ENCODE measurements at regions not wholly inside any gene's neighbourhood (a gene's known extent, or its start where the extent isn't known, plus 50 kb on each side); places are given as distances from the start of the nearest gene placed in this dataset.
A peak's percentile ranks its signal among the peaks of the same experiment; 100 is the strongest.

GRCh38 chr11:116283300-116283699, 489.5 kb downstream of the BUD13 start:
- no peak for TF ChIP-seq CTCF (IDR thresholded peaks at IDR 0.05; ENCODE audit: borderline replicate concordance, control extremely low read depth, extremely low read depth, insufficient read depth, missing control alignments)
- in situ Hi-C loops (cut with MboI; ENCODE audit: low sequenced_read_pairs, unreplicated experiment) = loop anchor here (10.0 kb wide), 1 partner anchor 948 kb away; no protein-coding TSS in a partner anchor
- DNase-seq (ENCODE audit: low spot score) = no peak

GRCh38 chr11:116282481-116282880, 490.3 kb downstream of the BUD13 start:
- DNase-seq (ENCODE audit: low spot score) = no peak
- in situ Hi-C loops (cut with MboI; ENCODE audit: low sequenced_read_pairs, unreplicated experiment) = loop anchor here (10.0 kb wide), 1 partner anchor 948 kb away; no protein-coding TSS in a partner anchor
- no peak for TF ChIP-seq CTCF (IDR thresholded peaks at IDR 0.05; ENCODE audit: borderline replicate concordance, control extremely low read depth, extremely low read depth, insufficient read depth, missing control alignments)

GRCh38 chr11:116281173-116282160, 491.3 kb downstream of the BUD13 start:
- TF ChIP-seq CTCF (IDR thresholded peaks at IDR 0.05; ENCODE audit: borderline replicate concordance, control extremely low read depth, extremely low read depth, insufficient read depth, missing control alignments) = no peak
- no peak for DNase-seq (ENCODE audit: low spot score)
- in situ Hi-C loops (cut with MboI; ENCODE audit: low sequenced_read_pairs, unreplicated experiment) = loop anchor here (10.0 kb wide), 1 partner anchor 947 kb away; no protein-coding TSS in a partner anchor

- DNase-seq (ENCODE audit: low spot score) = no peak
- TF ChIP-seq CTCF (IDR thresholded peaks at IDR 0.05; ENCODE audit: borderline replicate concordance, control extremely low read depth, extremely low read depth, insufficient read depth, missing control alignments) = no peak
- in situ Hi-C loops (cut with MboI; ENCODE audit: low sequenced_read_pairs, unreplicated experiment) = no loop called here
Observed at GRCh38 chr11:116279511-116279910, 493.3 kb downstream of the BUD13 start.

- DNase-seq (ENCODE audit: low spot score) = no peak
- in situ Hi-C loops (cut with MboI; ENCODE audit: low sequenced_read_pairs, unreplicated experiment) = no loop called here
- no peak for TF ChIP-seq CTCF (IDR thresholded peaks at IDR 0.05; ENCODE audit: borderline replicate concordance, control extremely low read depth, extremely low read depth, insufficient read depth, missing control alignments)
Observed at GRCh38 chr11:116278076-116278475, 494.7 kb downstream of the BUD13 start.

GRCh38 chr11:116276051-116277044, 496.4 kb downstream of the BUD13 start:
- in situ Hi-C loops (cut with MboI; ENCODE audit: low sequenced_read_pairs, unreplicated experiment) = no loop called here
- DNase-seq (ENCODE audit: low spot score) = peak; percentile 86
- peak; percentile 93 for TF ChIP-seq CTCF (IDR thresholded peaks at IDR 0.05; ENCODE audit: borderline replicate concordance, control extremely low read depth, extremely low read depth, insufficient read depth, missing control alignments)

Measured in GM13976 (cell line).